ENCODE measurements at regions not wholly inside any gene's neighbourhood (a gene's known extent, or its start where the extent isn't known, plus 50 kb on each side); places are given as distances from the start of the nearest gene placed in this dataset.

DNA sequence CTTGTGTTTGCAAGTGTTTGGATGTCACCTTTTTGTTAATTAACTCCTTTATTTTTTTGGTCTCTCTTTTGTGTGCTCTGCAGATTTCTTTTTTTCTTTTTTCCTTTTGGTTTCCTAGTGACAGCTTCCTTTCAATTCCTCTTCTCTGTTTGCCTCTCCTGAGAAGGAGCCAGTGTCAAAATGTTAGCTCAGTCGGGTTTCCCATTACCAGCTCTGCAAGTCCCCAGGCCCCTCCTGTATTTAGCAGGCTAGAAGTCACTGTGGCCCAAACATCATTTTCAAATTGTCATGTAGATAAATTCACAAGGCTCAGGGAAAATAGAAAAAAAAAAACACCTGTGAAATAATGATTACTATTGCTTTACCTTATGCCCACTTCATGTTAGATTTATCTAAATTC lies 1621.6 kb downstream of the CDH8 start:
- TF ChIP-seq TSC22D2 (CRISPR knock-in tag; IDR thresholded peaks at IDR 0.05; ENCODE audit: borderline replicate concordance): no peak
- TF ChIP-seq, protein P1, sequence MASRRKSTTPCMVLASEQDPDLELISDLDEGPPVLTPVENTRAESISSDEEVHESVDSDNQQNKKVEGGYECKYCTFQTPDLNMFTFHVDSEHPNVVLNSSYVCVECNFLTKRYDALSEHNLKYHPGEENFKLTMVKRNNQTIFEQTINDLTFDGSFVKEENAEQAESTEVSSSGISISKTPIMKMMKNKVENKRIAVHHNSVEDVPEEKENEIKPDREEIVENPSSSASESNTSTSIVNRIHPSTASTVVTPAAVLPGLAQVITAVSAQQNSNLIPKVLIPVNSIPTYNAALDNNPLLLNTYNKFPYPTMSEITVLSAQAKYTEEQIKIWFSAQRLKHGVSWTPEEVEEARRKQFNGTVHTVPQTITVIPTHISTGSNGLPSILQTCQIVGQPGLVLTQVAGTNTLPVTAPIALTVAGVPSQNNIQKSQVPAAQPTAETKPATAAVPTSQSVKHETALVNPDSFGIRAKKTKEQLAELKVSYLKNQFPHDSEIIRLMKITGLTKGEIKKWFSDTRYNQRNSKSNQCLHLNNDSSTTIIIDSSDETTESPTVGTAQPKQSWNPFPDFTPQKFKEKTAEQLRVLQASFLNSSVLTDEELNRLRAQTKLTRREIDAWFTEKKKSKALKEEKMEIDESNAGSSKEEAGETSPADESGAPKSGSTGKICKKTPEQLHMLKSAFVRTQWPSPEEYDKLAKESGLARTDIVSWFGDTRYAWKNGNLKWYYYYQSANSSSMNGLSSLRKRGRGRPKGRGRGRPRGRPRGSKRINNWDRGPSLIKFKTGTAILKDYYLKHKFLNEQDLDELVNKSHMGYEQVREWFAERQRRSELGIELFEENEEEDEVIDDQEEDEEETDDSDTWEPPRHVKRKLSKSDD (CRISPR knock-in tag; IDR thresholded peaks at IDR 0.05; ENCODE audit: low read depth): no peak
- TF ChIP-seq, protein P2, sequence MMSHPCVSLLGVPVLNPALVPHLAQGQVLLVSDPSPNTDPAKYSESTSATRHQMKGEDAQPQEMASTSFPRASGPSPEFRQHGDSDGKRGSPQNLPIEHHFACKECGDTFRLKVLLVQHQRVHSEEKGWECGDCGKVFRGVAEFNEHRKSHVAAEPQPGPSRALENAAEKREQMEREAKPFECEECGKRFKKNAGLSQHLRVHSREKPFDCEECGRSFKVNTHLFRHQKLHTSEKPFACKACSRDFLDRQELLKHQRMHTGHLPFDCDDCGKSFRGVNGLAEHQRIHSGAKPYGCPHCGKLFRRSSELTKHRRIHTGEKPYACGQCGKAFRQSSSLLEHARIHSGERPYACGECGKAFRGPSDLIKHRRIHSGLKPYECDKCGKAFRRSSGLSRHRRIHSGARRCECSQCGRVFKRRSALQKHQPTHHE (CRISPR knock-in tag; IDR thresholded peaks at IDR 0.05; ENCODE audit: borderline replicate concordance): no peak
- TF ChIP-seq EZH2 (conservative IDR thresholded peaks at IDR 0.05; ENCODE audit: low read depth, low read length): no peak
- TF ChIP-seq, protein P3, sequence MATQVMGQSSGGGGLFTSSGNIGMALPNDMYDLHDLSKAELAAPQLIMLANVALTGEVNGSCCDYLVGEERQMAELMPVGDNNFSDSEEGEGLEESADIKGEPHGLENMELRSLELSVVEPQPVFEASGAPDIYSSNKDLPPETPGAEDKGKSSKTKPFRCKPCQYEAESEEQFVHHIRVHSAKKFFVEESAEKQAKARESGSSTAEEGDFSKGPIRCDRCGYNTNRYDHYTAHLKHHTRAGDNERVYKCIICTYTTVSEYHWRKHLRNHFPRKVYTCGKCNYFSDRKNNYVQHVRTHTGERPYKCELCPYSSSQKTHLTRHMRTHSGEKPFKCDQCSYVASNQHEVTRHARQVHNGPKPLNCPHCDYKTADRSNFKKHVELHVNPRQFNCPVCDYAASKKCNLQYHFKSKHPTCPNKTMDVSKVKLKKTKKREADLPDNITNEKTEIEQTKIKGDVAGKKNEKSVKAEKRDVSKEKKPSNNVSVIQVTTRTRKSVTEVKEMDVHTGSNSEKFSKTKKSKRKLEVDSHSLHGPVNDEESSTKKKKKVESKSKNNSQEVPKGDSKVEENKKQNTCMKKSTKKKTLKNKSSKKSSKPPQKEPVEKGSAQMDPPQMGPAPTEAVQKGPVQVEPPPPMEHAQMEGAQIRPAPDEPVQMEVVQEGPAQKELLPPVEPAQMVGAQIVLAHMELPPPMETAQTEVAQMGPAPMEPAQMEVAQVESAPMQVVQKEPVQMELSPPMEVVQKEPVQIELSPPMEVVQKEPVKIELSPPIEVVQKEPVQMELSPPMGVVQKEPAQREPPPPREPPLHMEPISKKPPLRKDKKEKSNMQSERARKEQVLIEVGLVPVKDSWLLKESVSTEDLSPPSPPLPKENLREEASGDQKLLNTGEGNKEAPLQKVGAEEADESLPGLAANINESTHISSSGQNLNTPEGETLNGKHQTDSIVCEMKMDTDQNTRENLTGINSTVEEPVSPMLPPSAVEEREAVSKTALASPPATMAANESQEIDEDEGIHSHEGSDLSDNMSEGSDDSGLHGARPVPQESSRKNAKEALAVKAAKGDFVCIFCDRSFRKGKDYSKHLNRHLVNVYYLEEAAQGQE (IDR thresholded peaks at IDR 0.05; ENCODE audit: borderline replicate concordance in 1 of 2, low read depth in 1 of 2, low read length in 2 of 2): no peak
- TF ChIP-seq ZFP41 (CRISPR knock-in tag; IDR thresholded peaks at IDR 0.05; ENCODE audit: borderline replicate concordance): no peak

All from HepG2 (cell line).